HuH-7 (cell line): ENCODE measurements at regions not wholly inside any gene's neighbourhood (a gene's known extent, or its start where the extent isn't known, plus 50 kb on each side); places are given as distances from the start of the nearest gene placed in this dataset.

Experiments
- DNase-seq: peaks from one replicate; pipeline ENCODE4 v3.0.0; 2011; ENCODE audit warnings: low spot score

DNA sequence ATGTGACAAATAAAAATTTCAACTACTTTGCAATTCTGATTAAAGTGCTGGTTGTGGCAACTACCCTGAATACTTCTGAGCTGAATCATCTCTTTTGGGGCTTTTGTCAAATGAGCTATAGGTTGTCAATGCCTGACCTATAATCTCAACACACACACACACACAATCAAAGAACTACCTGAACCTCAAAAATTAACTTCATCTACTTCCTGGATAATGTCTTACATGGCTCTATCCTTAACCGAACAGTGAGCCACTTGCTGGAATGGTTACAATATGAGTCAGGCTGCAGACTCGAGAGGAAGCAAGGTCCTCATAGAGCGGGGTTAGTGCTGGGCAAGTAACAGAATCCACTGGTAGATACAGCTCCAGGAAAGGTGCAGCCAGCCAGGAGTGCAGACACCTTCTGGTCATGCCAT lies 70.6 kb upstream of the DST start:
- no peak for DNase-seq

DNA sequence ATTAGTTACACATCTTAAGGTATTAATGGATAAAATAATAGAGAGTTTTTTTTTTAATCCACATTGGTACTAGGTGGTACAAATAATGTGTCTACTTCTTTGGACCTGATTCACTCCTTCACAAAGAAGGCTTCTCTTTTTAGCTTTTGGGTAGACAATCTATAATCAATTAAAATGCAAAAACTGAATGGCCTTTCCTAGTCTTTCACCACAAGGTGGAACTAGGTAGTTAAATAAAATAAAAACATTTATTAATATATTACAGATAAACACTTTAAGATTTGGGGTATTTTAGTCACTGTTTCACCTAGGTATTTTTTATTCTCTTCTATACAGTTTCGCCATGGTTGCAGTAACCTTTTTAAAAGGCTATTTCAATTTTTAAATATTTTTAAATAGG lies 68.3 kb upstream of the DST start:
- no peak for DNase-seq

DNA sequence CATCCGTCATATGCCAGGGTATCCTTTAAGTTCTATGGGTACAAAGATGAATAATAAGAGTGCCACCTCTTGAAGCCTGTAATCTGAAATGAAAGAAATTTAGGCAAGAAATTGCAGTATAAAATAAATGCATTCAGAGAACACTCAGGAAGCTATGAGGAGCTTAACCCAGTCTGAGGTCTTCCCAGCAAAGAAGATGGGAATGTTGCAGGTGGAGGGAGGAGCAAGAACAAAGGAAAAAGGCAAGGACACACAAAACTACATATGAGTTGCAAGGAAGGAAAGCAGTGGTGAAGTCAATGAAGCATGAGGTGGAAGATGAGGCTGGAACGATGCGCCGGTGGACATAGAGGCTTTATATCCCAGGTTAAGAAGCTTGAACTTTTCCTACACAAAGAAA lies 67.0 kb upstream of the DST start:
- no peak for DNase-seq

DNA sequence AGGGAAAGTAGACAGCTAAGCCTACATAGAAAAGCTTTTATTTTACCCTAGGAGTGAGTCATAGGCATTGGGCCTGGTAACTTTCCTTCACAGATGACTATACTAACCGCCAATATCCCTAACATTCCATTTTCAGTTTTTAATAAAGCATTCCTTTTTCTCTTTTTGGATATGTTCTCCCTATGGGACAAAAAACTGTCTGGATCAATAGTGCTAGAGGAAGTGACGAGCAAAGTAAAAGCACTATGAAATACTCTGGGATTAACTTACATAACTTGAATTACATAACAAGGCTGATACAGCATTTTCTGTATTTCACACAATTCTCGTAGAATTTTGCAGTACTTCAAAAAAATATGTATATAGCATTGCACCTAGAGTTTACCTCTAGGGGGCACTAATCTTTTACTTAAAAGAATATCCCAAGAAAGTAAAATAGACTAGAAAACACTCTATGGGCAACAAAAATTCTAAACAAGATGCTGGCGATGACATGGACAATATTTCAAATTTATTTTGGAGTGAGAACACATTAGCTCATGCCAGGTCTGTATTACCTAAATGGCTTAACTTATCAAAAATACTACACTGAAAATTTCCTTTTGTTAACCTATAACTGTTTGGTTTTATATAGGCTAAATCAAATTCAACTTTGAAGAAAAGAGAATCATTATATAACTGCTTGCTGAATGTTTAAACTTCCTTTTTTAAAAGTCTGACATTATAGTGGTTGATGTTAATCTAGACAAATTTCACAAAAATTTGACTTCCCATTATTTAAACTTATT lies 66.3 kb upstream of the DST start:
- DNase-seq: no peak

DNA sequence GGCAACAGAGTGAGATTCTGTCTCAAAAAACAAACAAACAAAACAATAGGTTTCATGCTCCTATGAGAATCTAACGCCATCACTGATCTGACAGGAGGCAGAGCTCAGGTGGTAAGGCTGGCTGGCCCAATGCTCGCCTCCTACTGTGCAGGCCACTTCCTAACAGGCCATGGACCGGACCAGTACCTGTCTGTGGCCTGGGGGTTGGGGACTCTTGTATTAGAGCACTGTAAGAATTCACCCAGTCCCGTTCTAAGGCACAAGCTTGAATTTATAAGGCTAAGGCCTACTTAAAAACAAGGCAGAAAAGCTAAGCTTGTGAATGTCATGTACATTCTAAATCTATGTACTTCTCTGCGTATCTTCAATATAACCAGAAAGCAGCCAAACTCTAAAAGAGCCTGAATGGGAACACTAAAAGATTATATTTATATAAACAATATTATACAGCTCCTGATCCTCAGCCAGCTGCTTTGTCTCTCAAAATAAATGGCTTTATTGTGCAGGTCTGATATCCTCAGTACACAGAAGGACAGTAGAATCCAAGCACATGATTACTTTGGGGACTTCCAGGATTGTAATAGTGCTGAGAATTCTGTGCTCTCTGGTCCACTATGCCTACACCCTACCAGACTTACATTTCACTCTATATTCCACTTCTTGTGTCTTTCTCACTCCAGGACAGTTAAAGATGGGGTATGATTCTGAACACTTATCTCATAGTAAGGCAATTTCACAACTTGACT lies 64.5 kb upstream of the DST start:
- DNase-seq: no peak

DNA sequence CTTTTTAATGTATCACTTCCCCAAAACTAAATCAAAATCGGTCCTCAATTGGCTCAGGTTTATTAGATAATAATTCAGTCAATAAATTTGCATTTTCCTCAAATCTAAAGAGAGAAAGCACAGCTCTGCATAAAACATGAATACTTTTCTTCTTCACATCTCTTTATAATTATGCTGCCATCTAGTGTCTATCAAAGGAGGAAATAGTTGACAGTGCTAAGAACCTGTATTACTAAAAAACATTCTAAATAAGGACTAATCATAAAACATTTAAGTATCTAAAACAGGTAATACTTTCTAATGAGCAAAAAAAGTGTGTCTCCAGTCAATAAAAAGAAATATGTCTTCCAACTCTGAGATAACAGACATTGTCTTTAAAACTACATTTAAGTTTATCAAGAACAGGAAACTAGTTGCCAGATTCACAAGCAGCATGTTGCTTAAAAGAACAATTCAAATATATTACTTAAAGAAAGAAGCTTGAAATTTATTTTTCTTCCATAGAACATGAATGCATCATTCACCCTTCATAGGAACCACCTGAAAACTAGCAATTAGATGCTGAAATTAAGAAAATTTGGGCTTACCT lies 56.5 kb upstream of the DST start:
- DNase-seq: no peak

DNA sequence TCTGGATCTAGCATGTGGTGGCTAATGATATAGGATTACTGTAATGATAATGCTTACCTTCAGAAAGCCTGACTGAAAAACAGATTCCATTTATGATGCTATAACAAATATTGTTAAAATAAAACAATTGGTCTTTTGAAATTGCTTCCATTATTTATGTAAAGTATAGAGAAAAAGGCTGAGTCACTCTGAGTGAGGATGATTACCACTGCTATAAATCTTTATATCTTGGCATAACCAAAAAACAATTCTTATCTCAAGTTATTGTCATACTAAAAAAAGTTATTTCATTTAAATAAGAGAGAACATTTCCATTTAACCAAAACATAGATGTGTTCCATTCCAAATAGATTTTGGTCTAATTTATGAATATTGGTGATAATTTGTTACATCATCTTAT lies 53.0 kb upstream of the DST start:
- DNase-seq: no peak

DNA sequence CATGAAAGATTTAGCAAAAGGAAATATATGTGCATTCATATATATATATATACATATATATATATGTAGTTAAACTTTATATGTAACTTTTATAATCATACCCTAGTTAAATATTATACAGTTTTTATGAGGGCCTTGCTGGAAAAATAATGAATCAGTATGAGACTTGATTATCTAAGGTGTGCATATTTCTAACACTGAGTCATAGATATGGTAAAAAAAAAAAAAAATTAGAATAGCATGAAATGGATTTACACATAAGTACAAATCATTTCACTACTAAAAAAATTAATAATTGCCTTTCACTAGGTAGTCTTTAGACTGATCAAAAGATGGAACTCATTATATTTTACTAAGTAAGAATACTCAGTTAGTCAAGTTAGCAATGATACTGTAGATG lies 51.3 kb upstream of the DST start:
- no peak for DNase-seq

DNA sequence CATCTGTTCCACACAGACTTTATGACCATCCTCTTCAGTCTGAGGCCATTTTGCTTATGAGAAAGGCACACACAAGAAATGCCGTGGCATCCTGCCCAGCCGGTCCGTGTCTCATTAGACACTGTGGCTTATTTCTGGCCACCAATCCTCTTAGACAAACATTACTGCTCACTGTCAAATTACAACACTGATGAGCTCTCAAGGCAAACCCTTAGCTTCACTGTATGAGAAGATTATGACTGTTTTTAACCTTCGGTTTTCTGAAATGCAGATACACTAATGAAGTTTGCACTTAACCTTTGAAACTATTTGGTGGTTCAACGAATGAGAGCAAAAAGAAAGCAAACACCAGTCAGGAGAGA lies 50.5 kb upstream of the DST start:
- no peak for DNase-seq

DNA sequence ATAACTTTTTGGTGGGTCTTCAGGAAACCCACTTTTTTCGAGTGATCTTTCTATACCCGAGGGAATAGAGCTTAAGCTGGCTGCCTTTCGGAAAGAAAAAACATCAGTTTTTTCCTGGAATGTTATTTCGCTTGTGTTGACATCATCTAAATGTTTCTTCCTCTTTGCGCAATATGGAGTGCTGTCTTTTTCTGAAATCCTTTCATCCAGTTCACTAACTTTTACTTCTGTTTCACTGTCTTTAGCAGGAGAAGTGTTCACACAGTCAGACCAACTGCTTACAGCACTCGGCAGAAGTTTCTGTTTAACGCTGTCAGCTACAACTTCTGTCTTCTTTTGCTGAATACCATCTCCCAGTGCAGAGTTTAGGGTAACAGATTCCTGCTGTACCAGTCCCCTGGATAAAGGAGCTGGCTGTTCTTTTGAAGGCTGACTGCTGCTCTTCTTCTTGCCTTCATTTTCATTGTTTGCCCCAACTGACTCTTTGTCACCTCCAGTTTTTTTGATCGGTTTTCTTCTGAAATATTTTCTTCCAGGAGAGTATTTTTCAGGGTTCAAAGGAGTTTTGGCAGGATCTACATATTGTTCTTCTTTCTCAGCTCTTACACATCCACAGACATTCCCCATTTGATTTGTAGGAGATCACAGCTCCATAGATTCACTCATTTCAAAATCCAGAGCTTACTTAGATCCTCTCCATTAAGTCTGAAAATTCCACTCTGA lies 50.0 kb upstream of the DST start:
- no peak for DNase-seq
